H1 (cell line): ENCODE measurements at regions not wholly inside any gene's neighbourhood (a gene's known extent, or its start where the extent isn't known, plus 50 kb on each side); places are given as distances from the start of the nearest gene placed in this dataset.

Experiments used
- CTCF ChIA-PET: fragments of 300-600 bp; sonication (Branson Sonifier 250); formaldehyde crosslinking; loops from one replicate; lab custom pipeline; 2021; ENCODE audit not compliant: partially characterized antibody; lab: Charles Lee
- POLR2A ChIA-PET: fragments of 300-600 bp; sonication (Branson Sonifier 250); formaldehyde crosslinking; loops from one replicate; lab custom pipeline; 2021; ENCODE audit warnings: inconsistent platforms; ENCODE audit not compliant: partially characterized antibody; lab: Charles Lee
- DNase-seq, 2 experiments: peaks; one replicate each; pipeline versions ENCODE4 v3.0.0 to v3.0.0-alpha.2; 2010 to 2022; ENCODE audit warnings: low spot score in 2 of 2, low read depth in 1 of 2, mixed read lengths in 1 of 2
- FAIRE-seq: peaks from 2 replicates; lab custom pipeline; 2011; peaks lifted over from hg19 to GRCh38; lab: Jason Lieb, UNC
- H2AFZ ChIP-seq: 2 replicates; pipeline ENCODE4 v1.8.1; 2012; ENCODE audit warnings: low read length, inconsistent platforms
- H2AK5ac ChIP-seq: 2 replicates; pipeline ENCODE4 v1.6.1; 2013; ENCODE audit warnings: low read depth, low read length
- H2BK120ac ChIP-seq: replicated peaks from 2 replicates; pipeline ENCODE3; 2013; ENCODE audit warnings: low read depth, low read length, inconsistent platforms
- H2BK12ac ChIP-seq: 2 replicates; pipeline ENCODE4 v1.6.1; 2013; ENCODE audit warnings: low read depth, low read length
- H2BK15ac ChIP-seq: 2 replicates; pipeline ENCODE4 v1.6.1; 2013; ENCODE audit warnings: low read length
- H2BK20ac ChIP-seq: 2 replicates; pipeline ENCODE4 v1.6.1; 2013; ENCODE audit warnings: low read length
- H2BK5ac ChIP-seq: 2 replicates; pipeline ENCODE4 v1.6.1; 2013; ENCODE audit warnings: low read depth, low read length
- H3K14ac ChIP-seq: 2 replicates; pipeline ENCODE4 v1.6.1; 2013; ENCODE audit warnings: inconsistent platforms; ENCODE audit not compliant: insufficient read length
- H3K18ac ChIP-seq: 2 replicates; pipeline ENCODE4 v1.6.1; 2013; ENCODE audit warnings: low read length; ENCODE audit errors: extremely low read depth
- H3K23ac ChIP-seq: 2 replicates; pipeline ENCODE4 v1.6.1; 2013; ENCODE audit warnings: inconsistent platforms; ENCODE audit not compliant: insufficient read length
- H3K23me2 ChIP-seq: 2 replicates; pipeline ENCODE4 v1.6.1; 2013; ENCODE audit warnings: low read depth, low read length
- H3K27ac ChIP-seq: 2 replicates; pipeline ENCODE4 v1.6.1; 2011; ENCODE audit warnings: low read depth, low read length, inconsistent platforms
- H3K27me3 ChIP-seq, 4 experiments: replicated peaks in 1 of 4; 1 replicate in 1 of 4; 2 replicates in 3 of 4; pipeline versions ENCODE4 v1.6.1 to v1.8.1; 2011 to 2013; ENCODE audit warnings: low read length in 3 of 4, mild to moderate bottlenecking in 3 of 4, inconsistent platforms in 2 of 4, mixed read lengths in 2 of 4, moderate library complexity in 1 of 4; ENCODE audit not compliant: control insufficient read depth in 3 of 4, insufficient read depth in 3 of 4; ENCODE audit errors: extremely low read depth in 1 of 4
- H3K36me3 ChIP-seq, 4 experiments: 2 replicates each; pipeline versions ENCODE4 v1.6.1 to v1.8.1; 2011 to 2013; ENCODE audit warnings: mild to moderate bottlenecking in 4 of 4, low read length in 3 of 4, moderate library complexity in 2 of 4, control low read depth in 1 of 4, inconsistent platforms in 1 of 4; ENCODE audit not compliant: insufficient read depth in 4 of 4, control insufficient read depth in 2 of 4
- H3K4ac ChIP-seq: replicated peaks from 2 replicates; pipeline ENCODE3; 2013; ENCODE audit warnings: low read length, low read depth, mixed read lengths, inconsistent platforms; ENCODE audit not compliant: insufficient read length
- H3K4me1 ChIP-seq, 4 experiments: replicated peaks in 1 of 4; 1 replicate in 1 of 4; 2 replicates in 3 of 4; pipeline versions ENCODE4 v1.6.1 to v1.8.1; 2011 to 2013; ENCODE audit warnings: low read length in 3 of 4, inconsistent platforms in 2 of 4, mixed read lengths in 1 of 4; ENCODE audit not compliant: insufficient read depth in 4 of 4, control insufficient read depth in 3 of 4
- H3K4me2 ChIP-seq, 2 experiments: 2 replicates each; pipeline versions ENCODE4 v1.6.1 to v1.8.1; 2011 to 2013; ENCODE audit warnings: low read depth in 2 of 2, low read length in 2 of 2, control low read depth in 1 of 2, inconsistent platforms in 1 of 2, mild to moderate bottlenecking in 1 of 2; ENCODE audit not compliant: insufficient read depth in 1 of 2
- H3K4me3 ChIP-seq, 4 experiments: fragments of 200-600, 300-600 bp in 1 of 4; sonication (generic), shearing (Covaris generic), sonication (Bioruptor Twin) in 1 of 4; 2 replicates each; pipeline versions ENCODE4 v1.5.1 to v1.8.1; 2011 to 2016; ENCODE audit warnings: low read length in 4 of 4, low read depth in 3 of 4, control low read depth in 2 of 4, inconsistent platforms in 2 of 4, mild to moderate bottlenecking in 2 of 4, mixed read lengths in 1 of 4, moderate library complexity in 1 of 4; ENCODE audit not compliant: insufficient read depth in 2 of 4; ENCODE audit errors: extremely low read depth in 1 of 4
- H3K56ac ChIP-seq: replicated peaks from 2 replicates; pipeline ENCODE3; 2013; ENCODE audit warnings: low read depth, mild to moderate bottlenecking, mixed read lengths, low read length, inconsistent platforms; ENCODE audit not compliant: insufficient read length
- H3K79me1 ChIP-seq: 2 replicates; pipeline ENCODE4 v1.6.1; 2013; ENCODE audit warnings: low read depth, low read length, control low read depth
- H3K79me2 ChIP-seq, 2 experiments: 2 replicates each; pipeline versions ENCODE4 v1.6.1 to v1.8.1; 2012 to 2013; ENCODE audit warnings: low read length in 2 of 2, mild to moderate bottlenecking in 2 of 2, inconsistent platforms in 1 of 2; ENCODE audit not compliant: insufficient read depth in 2 of 2, control insufficient read depth in 1 of 2
- H3K9ac ChIP-seq, 4 experiments: replicated peaks in 1 of 4; 1 replicate in 1 of 4; 2 replicates in 3 of 4; pipeline versions ENCODE4 v1.6.1 to v1.8.1; 2011 to 2013; ENCODE audit warnings: low read depth in 3 of 4, low read length in 3 of 4, control low read depth in 2 of 4, mild to moderate bottlenecking in 2 of 4, moderate library complexity in 2 of 4, inconsistent platforms in 1 of 4; ENCODE audit errors: extremely low read depth in 1 of 4
- H3K9me3 ChIP-seq, 2 experiments: 2 replicates each; pipeline versions ENCODE4 v1.6.1 to v1.8.1; 2012 to 2013; ENCODE audit warnings: mild to moderate bottlenecking in 2 of 2, moderate library complexity in 2 of 2, control low read depth in 1 of 2, inconsistent platforms in 1 of 2, low read depth in 1 of 2, low read length in 1 of 2, mixed read lengths in 1 of 2; ENCODE audit not compliant: insufficient read depth in 2 of 2
- H4K20me1 ChIP-seq, 2 experiments: replicated peaks in 1 of 2; 2 replicates each; pipeline versions ENCODE3 to v1.8.1; 2011 to 2013; ENCODE audit warnings: inconsistent platforms in 2 of 2, low read length in 2 of 2, mild to moderate bottlenecking in 1 of 2; ENCODE audit not compliant: insufficient read depth in 2 of 2, control insufficient read depth in 1 of 2
- H4K5ac ChIP-seq: 2 replicates; pipeline ENCODE4 v1.6.1; 2013; ENCODE audit warnings: low read length, low read depth, mixed read lengths, inconsistent platforms; ENCODE audit not compliant: insufficient read length
- H4K8ac ChIP-seq: 2 replicates; pipeline ENCODE4 v1.8.0; 2013; ENCODE audit warnings: mild to moderate bottlenecking, moderate library complexity, low read length, inconsistent platforms; ENCODE audit not compliant: insufficient read depth; ENCODE audit errors: extremely low read depth
- H4K91ac ChIP-seq: replicated peaks from 2 replicates; pipeline ENCODE3; 2013; ENCODE audit warnings: low read length, mixed read lengths, inconsistent platforms; ENCODE audit not compliant: insufficient read length
- CHD1 ChIP-seq: IDR thresholded peaks from 2 replicates; pipeline ENCODE4 v1.6.1; 2012; ENCODE audit warnings: low read depth, low read length, improper control_type of control experiment
- EP300 ChIP-seq, 2 experiments: IDR thresholded peaks; 1 replicate in 1 of 2; 2 replicates in 1 of 2; pipeline ENCODE4 v1.6.1; 2011 to 2012; ENCODE audit warnings: low read depth in 2 of 2, low read length in 2 of 2, mild to moderate bottlenecking in 2 of 2, borderline replicate concordance in 1 of 2, inconsistent platforms in 1 of 2, moderate library complexity in 1 of 2
- SAP30 ChIP-seq: fragments of 300-600 bp; sonication (generic); IDR thresholded peaks from 2 replicates; pipeline ENCODE4 v1.7.1; 2012; ENCODE audit warnings: low read length, moderate library complexity, mild to moderate bottlenecking, inconsistent platforms; ENCODE audit not compliant: insufficient read depth, insufficient replicate concordance
- WGBS, 2 experiments: shearing (Covaris generic) in 1 of 2; methylation state at CpG; one replicate each; pipeline versions ENCODE4 v1.1.6 to v1.1.7; 2013 to 2015; ENCODE audit warnings: low lambda C conversion rate in 2 of 2, mixed read lengths in 2 of 2, inconsistent platforms in 1 of 2, low coverage in 1 of 2, missing lambda C conversion rate in 1 of 2; ENCODE audit not compliant: insufficient replicate concordance in 2 of 2, insufficient coverage in 1 of 2, insufficient read length in 1 of 2; ENCODE audit errors: extremely low coverage in 1 of 2, missing lambda C conversion rate in 1 of 2; 5-methylcytosine and 5-hydroxymethylcytosine counted together

- H2BK12ac ChIP-seq = no peak overlapping the region
- H3K4me2 ChIP-seq = no peak overlapping the region
- H3K18ac ChIP-seq = no peak overlapping the region
- no peaks in the 10 kb centered on the region for H4K20me1 ChIP-seq
- TF ChIP-seq CHD1 (no peak), SAP30 (no peak), EP300 (IDR thresholded peaks at IDR 0.05; ENCODE audit: borderline replicate concordance in 1 of 2, low read depth in 2 of 2, low read length in 2 of 2) (no peak)
- H2AK5ac ChIP-seq = no peak overlapping the region
- H2BK20ac ChIP-seq = no peak overlapping the region
- no peak overlapping the region for H4K91ac ChIP-seq
- no peak overlapping the region for H3K4ac ChIP-seq
- no peaks in the 10 kb centered on the region for H3K23me2 ChIP-seq
- H3K4me1 ChIP-seq = peaks cover 0 to 6% (median 0%) of the 10 kb centered on the region in 4 experiments; a peak in 2 of 7 replicates
- FAIRE-seq (no peak), DNase-seq (no peak)
- no peaks in the 10 kb centered on the region for H3K36me3 ChIP-seq
- no peak overlapping the region for H3K23ac ChIP-seq
- H3K79me1 ChIP-seq = no peaks in the 10 kb centered on the region
- H3K9me3 ChIP-seq = no peaks in the 10 kb centered on the region
- H2BK15ac ChIP-seq = no peak overlapping the region
- H2BK5ac ChIP-seq = no peak overlapping the region
- H3K4me3 ChIP-seq = no peak overlapping the region
- H4K8ac ChIP-seq = no peak overlapping the region
- H3K14ac ChIP-seq = no peak overlapping the region
- 90% methylated on average over 2 of the region's 2 CpGs; no CpG with 5 or more reads in 1 of the 2 experiments for WGBS, 2 experiments
- no peaks in the 10 kb centered on the region for H3K79me2 ChIP-seq
- ChIA-PET CTCF (no interaction called here), POLR2A (no interaction called here)
- H3K27me3 ChIP-seq = no peaks in the 10 kb centered on the region
- no peak overlapping the region for H2AFZ ChIP-seq
- H3K9ac ChIP-seq = no peak overlapping the region
- no peak overlapping the region for H2BK120ac ChIP-seq
- H3K56ac ChIP-seq = no peak overlapping the region
- no peak overlapping the region for H4K5ac ChIP-seq
- no peak overlapping the region for H3K27ac ChIP-seq
Observed at GRCh38 chr1:189904509-189904908, 573.2 kb downstream of the BRINP3 start.
